Brain microvascular endothelial cell (primary cell): ENCODE measurements at regions not wholly inside any gene's neighbourhood (a gene's known extent, or its start where the extent isn't known, plus 50 kb on each side); places are given as distances from the start of the nearest gene placed in this dataset.

Source experiments
- DNase-seq: peaks from one replicate; pipeline ENCODE4 v3.0.0-alpha.2; 2020
- H3K27ac ChIP-seq: fragments of 250-450 bp; sonication (Bioruptor Pico); 2 replicates; pipeline ENCODE4 v1.5.1; 2020; ENCODE audit warnings: mild to moderate bottlenecking, moderate library complexity
- H3K27me3 ChIP-seq: fragments of 250-450 bp; sonication (Bioruptor Pico); replicated peaks from 2 replicates; pipeline ENCODE4 v1.5.1; 2020; ENCODE audit warnings: mild to moderate bottlenecking
- H3K36me3 ChIP-seq: fragments of 250-450 bp; sonication (Bioruptor Pico); replicated peaks from 2 replicates; pipeline ENCODE4 v1.5.1; 2020; ENCODE audit warnings: mild to moderate bottlenecking
- H3K4me3 ChIP-seq: 2 replicates; pipeline ENCODE4 v1.5.1; 2011; ENCODE audit warnings: low read depth, mild to moderate bottlenecking, control low read depth, low read length, moderate library complexity
- CTCF ChIP-seq: IDR thresholded peaks from 2 replicates; pipeline ENCODE4 v1.5.1; 2011; ENCODE audit warnings: low read depth, mild to moderate bottlenecking, moderate library complexity, low read length, control low read depth, inconsistent platforms; ENCODE audit errors: missing control alignments
- in situ Hi-C: cut with HindIII; loops from 2 replicates; pipeline ENCODE4 v1.10.0; 2017; ENCODE audit warnings: low sequenced_read_pairs, low pct_ligation_motif_present

GRCh38 chr16:86891121-86891520, 312.8 kb downstream of the FOXL1 start:
- TF ChIP-seq CTCF, result no peak
- Histone ChIP-seq H3K27me3 (no peaks in the 10 kb centered on the region), H3K36me3 (no peaks in the 10 kb centered on the region), H3K27ac (no peak overlapping the region), H3K4me3 (no peak overlapping the region)
- in situ Hi-C loops, result no loop called here
- no peak for DNase-seq

GRCh38 chr16:86891631-86892030, 313.3 kb downstream of the FOXL1 start:
- H3K27ac ChIP-seq, result no peak overlapping the region
- in situ Hi-C loops, result no loop called here
- DNase-seq, result no peak
- H3K27me3 ChIP-seq, result no peaks in the 10 kb centered on the region
- TF ChIP-seq CTCF, result no peak
- no peak overlapping the region for H3K4me3 ChIP-seq
- no peaks in the 10 kb centered on the region for H3K36me3 ChIP-seq

- H3K27ac ChIP-seq, result no peak overlapping the region
- no peak for DNase-seq
- H3K4me3 ChIP-seq, result no peak overlapping the region
- in situ Hi-C loops, result no loop called here
- no peak for TF ChIP-seq CTCF
- no peaks in the 10 kb centered on the region for H3K27me3 ChIP-seq
- H3K36me3 ChIP-seq, result no peaks in the 10 kb centered on the region
These were observed 314.2 kb downstream of the FOXL1 start for GRCh38 chr16:86892509-86892908.

- Histone ChIP-seq H3K27me3 (no peaks in the 10 kb centered on the region), H3K27ac (no peak overlapping the region), H3K36me3 (no peaks in the 10 kb centered on the region), H3K4me3 (no peak overlapping the region)
- TF ChIP-seq CTCF, result no peak
- DNase-seq, result no peak
- in situ Hi-C loops, result no loop called here
These were observed 315.2 kb downstream of the FOXL1 start for GRCh38 chr16:86893506-86893905.

GRCh38 chr16:86894029-86894567, 315.7 kb downstream of the FOXL1 start:
- in situ Hi-C loops, result no loop called here
- no peak for DNase-seq
- Histone ChIP-seq H3K4me3 (no peak overlapping the region), H3K36me3 (no peaks in the 10 kb centered on the region), H3K27ac (no peak overlapping the region), H3K27me3 (no peaks in the 10 kb centered on the region)
- TF ChIP-seq CTCF, result no peak

- Histone ChIP-seq H3K4me3 (no peak overlapping the region), H3K27me3 (no peaks in the 10 kb centered on the region), H3K36me3 (no peaks in the 10 kb centered on the region), H3K27ac (no peak overlapping the region)
- in situ Hi-C loops, result no loop called here
- TF ChIP-seq CTCF, result no peak
- DNase-seq, result no peak
These were observed 316.6 kb downstream of the FOXL1 start for GRCh38 chr16:86894925-86895324.
